RWPE2 (cell line): ENCODE measurements at regions not wholly inside any gene's neighbourhood (a gene's known extent, or its start where the extent isn't known, plus 50 kb on each side); places are given as distances from the start of the nearest gene placed in this dataset.
A peak's percentile ranks its signal among the peaks of the same experiment; 100 is the strongest.

Experiments used
- ATAC-seq: fragments of 200-7000 bp; cut with Tn5 transposase; 3 replicates; pipeline ENCODE4 v1.9.1; 2021; ENCODE audit warnings: low read depth
- DNase-seq: peaks from one replicate; pipeline ENCODE4 v3.0.0-alpha.2; 2020; ENCODE audit warnings: low spot score
- H3K27ac ChIP-seq: fragments of 450-650 bp; 2 replicates; pipeline ENCODE4 v1.5.1; 2017; ENCODE audit warnings: mild to moderate bottlenecking; ENCODE audit not compliant: poor library complexity, severe bottlenecking
- H3K27me3 ChIP-seq: fragments of 250-450 bp; sonication (Bioruptor Pico); 2 replicates; pipeline ENCODE4 v1.5.1; 2021; ENCODE audit warnings: mild to moderate bottlenecking, moderate library complexity; ENCODE audit not compliant: insufficient read depth, poor library complexity, severe bottlenecking
- H3K36me3 ChIP-seq: fragments of 250-450 bp; sonication (Bioruptor Pico); 2 replicates; pipeline ENCODE4 v1.5.1; 2020; ENCODE audit warnings: low read depth, mild to moderate bottlenecking, moderate library complexity
- H3K4me1 ChIP-seq: fragments of 250-450 bp; sonication (Bioruptor Pico); 2 replicates; pipeline ENCODE4 v1.5.1; 2021; ENCODE audit warnings: mild to moderate bottlenecking, moderate library complexity; ENCODE audit not compliant: insufficient read depth, poor library complexity, severe bottlenecking
- H3K4me3 ChIP-seq: fragments of 250-450 bp; sonication (Bioruptor Pico); 2 replicates; pipeline ENCODE4 v1.5.1; 2021; ENCODE audit warnings: mild to moderate bottlenecking, moderate library complexity; ENCODE audit not compliant: severe bottlenecking
- H3K9me3 ChIP-seq: fragments of 250-450 bp; sonication (Bioruptor Pico); 2 replicates; pipeline ENCODE4 v1.5.1; 2021; ENCODE audit warnings: mild to moderate bottlenecking, moderate library complexity; ENCODE audit not compliant: severe bottlenecking
- CTCF ChIP-seq: fragments of 450-650 bp; IDR thresholded peaks from one replicate; pipeline ENCODE4 v1.5.1; 2017; ENCODE audit warnings: mild to moderate bottlenecking, moderate library complexity; ENCODE audit not compliant: poor library complexity, severe bottlenecking

- DNase-seq (no peak), ATAC-seq (no peak)
- no peak for TF ChIP-seq CTCF
- Histone ChIP-seq H3K27me3 (no peaks in the 10 kb centered on the region), H3K27ac (no peak overlapping the region), H3K4me1 (no peaks in the 10 kb centered on the region), H3K36me3 (no peaks in the 10 kb centered on the region), H3K4me3 (no peak overlapping the region), H3K9me3 (no peaks in the 10 kb centered on the region)
Measured at GRCh38 chr13:50122455-50122854, 107.2 kb downstream of the KCNRG start.

GRCh38 chr13:50123002-50123401 lies 107.8 kb downstream of the KCNRG start:
- ATAC-seq (no peak), DNase-seq (no peak)
- H3K4me3 ChIP-seq, result peak overlapping the region; percentile 80
- no peaks in the 10 kb centered on the region for H3K4me1 ChIP-seq
- H3K27me3 ChIP-seq, result no peaks in the 10 kb centered on the region
- H3K36me3 ChIP-seq, result no peaks in the 10 kb centered on the region
- no peak for TF ChIP-seq CTCF
- H3K9me3 ChIP-seq, result no peaks in the 10 kb centered on the region
- peak overlapping the region; percentile 77 for H3K27ac ChIP-seq

GRCh38 chr13:50123515-50123861 lies 108.2 kb downstream of the KCNRG start:
- no peaks in the 10 kb centered on the region for H3K4me1 ChIP-seq
- peak overlapping the region; percentile 77 for H3K27ac ChIP-seq
- no peak for TF ChIP-seq CTCF
- ATAC-seq (no peak), DNase-seq (no peak)
- no peaks in the 10 kb centered on the region for H3K9me3 ChIP-seq
- peak overlapping the region; percentile 80 for H3K4me3 ChIP-seq
- no peaks in the 10 kb centered on the region for H3K36me3 ChIP-seq
- no peaks in the 10 kb centered on the region for H3K27me3 ChIP-seq

- ATAC-seq (peak; percentile 73), DNase-seq (peak; percentile 94)
- no peak for TF ChIP-seq CTCF
- Histone ChIP-seq H3K27me3 (peaks cover 3% of the 10 kb centered on the region), H3K27ac (peak overlapping the region; percentile 77), H3K36me3 (no peaks in the 10 kb centered on the region), H3K4me3 (peak overlapping the region; percentile 80), H3K4me1 (no peaks in the 10 kb centered on the region), H3K9me3 (no peaks in the 10 kb centered on the region)
Measured at GRCh38 chr13:50123862-50124535, 108.8 kb downstream of the KCNRG start.

GRCh38 chr13:50124536-50125303 lies 109.5 kb downstream of the KCNRG start:
- Histone ChIP-seq H3K27me3 (peaks cover 10% of the 10 kb centered on the region), H3K9me3 (no peaks in the 10 kb centered on the region), H3K4me3 (peak overlapping the region; percentile 80), H3K36me3 (no peaks in the 10 kb centered on the region), H3K27ac (peak overlapping the region; percentile 77), H3K4me1 (no peaks in the 10 kb centered on the region)
- no peak for DNase-seq
- TF ChIP-seq CTCF, result no peak
- peak; percentile 42 for ATAC-seq
